ACC112 (cell line): ENCODE measurements at regions not wholly inside any gene's neighbourhood (a gene's known extent, or its start where the extent isn't known, plus 50 kb on each side); places are given as distances from the start of the nearest gene placed in this dataset.
"Not testable (repeated sequence)": the region's sequence is repeated elsewhere in the genome, so short reads cannot be mapped to it uniquely, and the experiment has no call there.

Source experiments
- H2AFZ ChIP-seq: fragments of 200-600 bp; sonication (generic); one replicate; pipeline ENCODE4 v1.6.0; 2017; ENCODE audit warnings: antibody characterized with exemption, low read length; ENCODE audit not compliant: unreplicated experiment
- H3K27ac ChIP-seq: fragments of 200-600 bp; sonication (generic); 2 replicates; pipeline ENCODE4 v1.5.1; 2014; ENCODE audit warnings: low read depth, mild to moderate bottlenecking, antibody characterized with exemption, low read length, moderate library complexity
- H3K27me3 ChIP-seq: fragments of 200-600 bp; sonication (generic); 2 replicates; pipeline ENCODE4 v1.6.1; 2014; ENCODE audit warnings: mild to moderate bottlenecking, antibody characterized with exemption, low read length, moderate library complexity, mixed read lengths; ENCODE audit not compliant: insufficient read depth
- H3K36me3 ChIP-seq: fragments of 200-600 bp; sonication (generic); 2 replicates; pipeline ENCODE4 v1.6.1; 2016; ENCODE audit warnings: mild to moderate bottlenecking, antibody characterized with exemption, low read length, moderate library complexity, mixed read lengths; ENCODE audit not compliant: insufficient read depth
- H3K4me1 ChIP-seq: fragments of 200-600 bp; sonication (generic); one replicate; pipeline ENCODE4 v1.6.1; 2016; ENCODE audit warnings: low read length, mixed read lengths; ENCODE audit not compliant: insufficient read depth, unreplicated experiment, control insufficient read depth
- H3K4me3 ChIP-seq: fragments of 200-600 bp; sonication (generic); 2 replicates; pipeline ENCODE4 v1.5.1; 2014; ENCODE audit warnings: mild to moderate bottlenecking, low read depth, low read length
- H3K79me2 ChIP-seq: fragments of 200-600 bp; sonication (generic); one replicate; pipeline ENCODE4 v1.6.0; 2016; ENCODE audit warnings: low read length; ENCODE audit not compliant: control insufficient read depth, unreplicated experiment, insufficient read depth

DNA sequence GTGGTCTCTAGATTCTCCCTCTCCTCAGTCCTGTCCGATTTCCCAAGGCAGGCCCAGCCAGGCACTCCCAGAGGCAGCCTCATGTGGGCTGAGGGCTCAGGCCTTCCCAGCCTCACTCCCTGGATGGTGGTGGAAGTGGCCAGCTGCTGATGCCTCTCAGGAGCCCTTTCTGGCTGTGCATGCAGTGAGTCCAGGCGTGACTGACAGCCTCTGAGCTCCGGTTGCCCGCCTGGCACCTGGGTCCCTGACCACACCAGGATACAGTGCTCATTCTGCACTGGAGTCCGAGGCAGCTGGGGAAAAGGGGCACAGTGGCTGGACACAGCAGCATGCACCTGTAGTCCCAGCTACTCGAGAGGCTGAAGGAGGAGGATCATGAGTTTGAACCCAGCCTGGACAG is 132.6 kb downstream of the CUL2 start:
- Histone ChIP-seq H3K79me2 (no peaks in the 10 kb centered on the region), H3K4me1 (no peaks in the 10 kb centered on the region), H3K4me3 (no peak overlapping the region), H3K27ac (no peak overlapping the region), H2AFZ (no peak overlapping the region), H3K36me3 (no peaks in the 10 kb centered on the region), H3K27me3 (no peaks in the 10 kb centered on the region)

DNA sequence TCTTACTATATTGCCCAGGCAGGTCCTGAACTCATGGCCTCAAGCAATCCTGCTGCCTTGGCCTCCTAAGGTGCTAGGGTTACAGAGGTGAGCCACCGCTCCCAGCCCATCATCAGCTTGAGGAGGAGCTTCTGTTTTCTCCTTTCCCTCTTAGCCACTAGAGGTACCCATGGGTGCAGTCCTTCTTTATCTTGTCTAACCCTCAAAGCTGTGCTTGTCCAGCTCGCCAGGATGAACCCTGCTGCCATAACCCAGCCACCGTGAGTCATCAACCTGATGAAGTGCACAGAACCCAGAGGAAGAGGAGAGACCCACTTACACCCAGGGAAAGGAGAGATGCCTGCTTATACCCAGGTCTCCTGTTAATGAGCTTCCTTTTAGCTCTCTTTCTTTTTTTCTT is 133.4 kb downstream of the CUL2 start:
- Histone ChIP-seq H3K27ac (no peak overlapping the region), H3K79me2 (no peaks in the 10 kb centered on the region), H3K4me3 (no peak overlapping the region), H2AFZ (no peak overlapping the region), H3K4me1 (no peaks in the 10 kb centered on the region), H3K36me3 (no peaks in the 10 kb centered on the region), H3K27me3 (no peaks in the 10 kb centered on the region)

DNA sequence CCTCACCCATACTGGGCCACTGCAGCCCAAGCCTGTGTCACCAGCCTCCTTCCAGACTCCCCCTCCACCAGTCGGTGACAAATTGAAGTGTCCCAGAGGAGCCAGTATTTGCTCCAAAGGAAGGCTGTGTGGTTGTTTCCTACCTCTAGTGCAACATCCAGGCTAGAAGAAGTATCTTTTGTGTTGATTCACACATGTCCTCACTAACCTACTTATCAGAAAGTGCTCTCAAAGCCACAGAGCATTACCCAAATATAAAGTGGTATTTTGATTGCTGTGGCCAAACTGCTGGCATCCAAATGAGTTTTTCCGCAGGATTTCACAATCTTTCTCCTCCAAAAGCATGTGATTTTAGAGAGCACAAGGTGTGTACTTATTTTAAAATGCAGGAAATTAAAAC is 134.8 kb downstream of the CUL2 start:
- no peak overlapping the region for H3K4me3 ChIP-seq
- H3K27ac ChIP-seq = no peak overlapping the region
- no peaks in the 10 kb centered on the region for H3K79me2 ChIP-seq
- H2AFZ ChIP-seq = no peak overlapping the region
- H3K4me1 ChIP-seq = no peaks in the 10 kb centered on the region
- no peaks in the 10 kb centered on the region for H3K27me3 ChIP-seq
- no peaks in the 10 kb centered on the region for H3K36me3 ChIP-seq

DNA sequence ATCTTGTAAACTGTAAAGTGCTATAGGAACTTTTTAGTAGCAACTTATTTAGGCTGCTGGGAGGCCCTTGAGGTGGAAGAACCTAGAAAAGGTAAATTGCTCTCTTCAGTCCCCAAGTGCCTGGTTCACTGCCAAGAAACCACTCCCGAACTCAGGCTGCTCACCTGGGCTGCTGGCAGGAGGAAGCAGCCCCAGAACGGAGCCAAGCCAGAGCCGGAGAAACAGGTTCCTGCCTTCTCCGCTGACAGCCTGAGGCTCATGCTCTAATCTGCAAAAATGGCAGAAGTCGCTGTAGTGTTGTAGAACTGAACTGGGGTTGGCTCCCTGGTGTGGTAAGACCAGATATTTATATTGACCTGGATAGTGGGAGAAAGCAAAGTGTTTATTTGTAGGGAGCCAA is 136.0 kb downstream of the CUL2 start:
- Histone ChIP-seq H3K4me3 (no peak overlapping the region), H3K27me3 (no peaks in the 10 kb centered on the region), H2AFZ (no peak overlapping the region), H3K36me3 (no peaks in the 10 kb centered on the region), H3K4me1 (no peaks in the 10 kb centered on the region), H3K79me2 (no peaks in the 10 kb centered on the region), H3K27ac (no peak overlapping the region)

DNA sequence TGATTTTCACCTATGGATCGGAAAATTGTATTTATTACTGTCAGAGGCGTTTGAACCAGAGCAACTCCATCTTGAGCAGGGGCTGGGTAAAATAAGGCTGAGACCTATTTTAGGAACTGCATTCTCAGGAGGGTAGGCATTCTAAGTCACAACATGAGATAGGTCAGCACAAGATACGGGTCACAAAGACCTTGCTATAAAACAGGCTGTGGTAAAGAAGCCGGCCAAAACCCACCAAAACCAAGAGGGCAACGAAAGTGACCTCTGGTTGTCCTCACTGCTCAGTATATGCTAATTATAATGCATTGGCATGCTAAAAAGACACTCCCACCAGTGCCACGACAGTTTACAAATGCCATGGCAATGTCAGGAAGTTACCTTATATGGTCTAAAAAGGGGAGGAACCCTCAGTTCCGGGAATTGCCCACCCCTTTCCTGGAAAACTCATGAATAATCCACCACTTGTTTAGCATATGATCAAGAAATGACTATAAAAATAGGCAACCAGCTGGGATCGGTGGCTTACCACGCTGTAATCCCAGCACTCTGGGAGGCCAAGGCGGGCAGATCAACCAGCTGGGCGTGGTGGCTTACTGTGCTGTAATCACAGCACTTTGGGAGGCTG is 136.3 kb upstream of the PARD3 start:
- not testable (repeated sequence) for H3K79me2 ChIP-seq, H2AFZ ChIP-seq, H3K27me3 ChIP-seq, H3K27ac ChIP-seq, H3K4me3 ChIP-seq, H3K36me3 ChIP-seq, H3K4me1 ChIP-seq

DNA sequence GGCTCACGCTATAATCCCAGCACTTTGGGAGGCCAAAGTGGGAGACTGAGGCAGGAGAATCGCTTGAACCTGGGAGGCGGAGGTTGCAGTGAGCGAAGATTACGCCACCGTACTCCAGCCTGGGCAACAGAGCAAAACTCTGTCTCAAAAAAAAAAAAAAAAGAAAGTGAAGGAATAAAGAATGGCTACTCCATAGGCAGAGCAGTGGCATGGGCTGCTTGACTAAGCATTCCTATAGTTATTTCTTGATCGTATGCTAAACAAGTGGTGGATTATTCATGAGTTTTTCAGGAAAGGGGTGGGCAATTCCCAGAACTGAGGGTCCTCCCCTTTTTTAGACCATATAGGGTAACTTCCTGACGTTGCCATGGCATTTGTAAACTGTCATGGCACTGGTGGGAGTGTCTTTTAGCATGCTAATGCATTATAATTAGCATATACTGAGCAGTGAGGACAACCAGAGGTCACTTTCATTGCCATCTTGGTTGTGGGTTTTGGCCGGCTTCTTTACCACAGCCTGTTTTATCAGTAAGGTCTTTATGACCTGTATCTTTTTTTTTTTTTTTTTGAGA is 130.9 kb upstream of the PARD3 start:
- H3K4me3 ChIP-seq, H3K4me1 ChIP-seq, H2AFZ ChIP-seq, H3K27ac ChIP-seq, H3K36me3 ChIP-seq, H3K27me3 ChIP-seq, H3K79me2 ChIP-seq: not testable (repeated sequence)

DNA sequence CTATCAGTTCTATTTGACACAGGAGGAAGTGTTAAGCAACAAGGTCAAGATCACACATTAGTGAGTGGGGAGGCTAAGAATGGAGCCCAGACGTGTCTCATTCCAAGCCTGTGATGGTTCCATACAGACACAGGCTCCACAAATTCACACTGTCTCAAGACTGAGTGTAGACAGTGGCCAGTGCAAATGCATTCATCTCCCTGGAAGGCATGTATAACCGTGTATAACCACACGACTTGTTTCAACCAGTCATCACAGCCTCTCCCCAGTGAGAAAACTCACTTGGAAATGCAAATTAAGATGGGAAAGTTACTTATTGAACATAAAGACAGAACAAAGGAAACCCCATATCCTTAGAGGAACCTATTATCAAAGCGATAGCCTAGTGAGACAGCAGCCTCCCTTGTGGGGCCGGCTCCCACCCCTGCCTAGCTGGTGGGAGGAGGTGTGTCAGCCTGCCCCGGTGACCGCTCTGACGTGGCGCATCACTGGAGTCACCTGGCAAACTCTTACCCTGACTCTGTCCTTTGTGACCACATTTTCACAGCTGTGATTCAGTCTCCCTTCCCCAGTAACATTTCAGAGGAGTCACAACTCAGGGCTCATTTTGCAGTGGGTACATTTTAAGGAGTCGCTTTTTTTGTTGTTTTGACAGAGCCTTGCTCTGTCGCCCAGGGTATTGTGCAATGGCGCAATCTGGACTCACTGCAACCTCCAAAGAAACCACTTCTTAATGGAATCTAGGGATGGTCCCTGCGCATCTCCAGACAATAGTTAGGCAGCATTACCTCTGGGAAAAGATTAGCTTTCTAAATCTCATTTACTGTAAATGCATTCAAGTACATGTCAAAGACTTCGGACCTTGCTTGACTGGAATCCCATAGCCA is 126.6 kb upstream of the PARD3 start:
- peaks cover 9% of the 10 kb centered on the region for H3K4me1 ChIP-seq
- no peaks in the 10 kb centered on the region for H3K79me2 ChIP-seq
- H3K27me3 ChIP-seq = no peaks in the 10 kb centered on the region
- no peak overlapping the region for H3K27ac ChIP-seq
- H3K4me3 ChIP-seq = no peak overlapping the region
- no peak overlapping the region for H2AFZ ChIP-seq
- H3K36me3 ChIP-seq = no peaks in the 10 kb centered on the region

DNA sequence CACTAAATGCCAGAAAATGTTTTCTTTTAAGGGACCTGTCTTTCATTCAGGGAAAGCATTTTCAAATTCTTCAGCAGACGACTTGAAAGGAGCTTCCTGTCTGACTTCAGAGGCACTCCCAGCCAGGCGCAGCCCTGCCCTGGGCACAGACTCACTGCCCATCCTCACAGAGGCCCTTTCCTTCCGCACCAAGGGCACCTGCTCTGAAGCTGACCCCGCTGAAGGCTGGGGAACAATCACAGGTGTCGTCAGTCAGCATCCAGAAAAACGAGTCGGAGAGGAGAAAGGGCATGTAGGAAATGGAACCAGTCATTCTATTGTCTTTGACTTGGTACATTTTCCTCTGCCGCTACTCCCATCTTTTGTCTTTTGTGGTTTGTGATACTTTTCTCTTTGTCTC is 125.3 kb upstream of the PARD3 start:
- Histone ChIP-seq H3K79me2 (no peaks in the 10 kb centered on the region), H3K36me3 (no peaks in the 10 kb centered on the region), H3K27me3 (no peaks in the 10 kb centered on the region), H3K4me1 (peaks cover 9% of the 10 kb centered on the region), H3K27ac (no peak overlapping the region), H3K4me3 (no peak overlapping the region), H2AFZ (no peak overlapping the region)

DNA sequence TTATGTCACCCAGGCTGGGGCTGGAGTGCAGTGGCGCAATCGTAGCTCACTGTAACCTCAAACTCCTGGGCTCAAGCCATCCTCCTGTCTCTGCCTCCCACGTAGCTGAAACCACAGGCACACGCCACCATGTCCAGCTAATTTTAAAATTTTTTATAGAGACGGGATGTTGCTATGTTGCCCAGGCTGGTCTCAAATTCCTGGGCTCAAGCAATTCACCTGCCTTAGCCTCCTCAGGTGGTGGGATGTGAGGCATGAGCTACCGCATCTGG is 123.2 kb upstream of the PARD3 start:
- peaks cover 17% of the 10 kb centered on the region for H3K4me1 ChIP-seq
- no peaks in the 10 kb centered on the region for H3K79me2 ChIP-seq
- H3K36me3 ChIP-seq = no peaks in the 10 kb centered on the region
- H2AFZ ChIP-seq = no peak overlapping the region
- H3K4me3 ChIP-seq = no peak overlapping the region
- no peaks in the 10 kb centered on the region for H3K27me3 ChIP-seq
- no peak overlapping the region for H3K27ac ChIP-seq

DNA sequence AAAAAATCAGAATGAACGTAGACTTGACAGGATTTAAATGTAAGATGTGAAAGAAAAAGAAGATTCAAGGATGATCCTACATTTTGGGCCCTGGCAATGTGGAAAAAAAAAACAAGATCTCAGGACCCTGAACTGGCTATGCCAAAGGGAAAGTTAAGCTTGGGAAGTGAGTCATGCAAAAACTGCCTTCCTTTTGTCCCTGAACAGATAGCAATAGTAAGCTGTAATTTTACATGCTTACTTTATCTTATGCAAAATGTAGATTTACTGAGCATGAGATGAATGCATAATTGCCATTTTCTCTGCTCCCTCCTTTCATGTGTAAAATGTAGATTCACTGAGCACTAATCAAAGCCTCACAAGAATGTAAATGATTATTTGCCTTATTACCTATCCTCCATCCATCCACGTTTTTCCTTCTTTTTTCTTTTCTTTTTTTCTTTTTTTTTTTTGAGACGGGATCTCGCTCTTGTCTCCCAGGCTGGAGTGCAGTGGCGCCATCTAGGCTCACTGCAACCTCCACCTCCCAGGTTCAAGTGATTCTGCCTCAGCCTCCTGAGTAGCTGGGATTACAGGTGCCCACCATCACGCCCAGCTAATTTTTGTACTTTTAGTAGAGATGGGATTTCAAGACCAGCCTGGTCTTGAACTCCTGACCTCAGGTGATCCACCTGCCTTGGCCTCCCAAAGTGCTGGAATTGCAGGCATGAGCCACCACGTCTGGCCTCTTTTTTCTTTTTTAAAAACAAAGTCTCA is 122.7 kb upstream of the PARD3 start:
- H3K27me3 ChIP-seq, H3K4me3 ChIP-seq, H3K36me3 ChIP-seq, H3K79me2 ChIP-seq: not testable (repeated sequence)
- peaks cover 17% of the 10 kb centered on the region for H3K4me1 ChIP-seq
- peak overlapping the region; percentile 16; the same call in 1 of the 2 replicates for H3K27ac ChIP-seq
- peak overlapping the region; percentile 22 for H2AFZ ChIP-seq
